Esophagus muscularis mucosa (tissue), 4 donors: ENCODE measurements at regions not wholly inside any gene's neighbourhood (a gene's known extent, or its start where the extent isn't known, plus 50 kb on each side); places are given as distances from the start of the nearest gene placed in this dataset.

Experiments
- DNase-seq: peaks from one replicate; pipeline ENCODE4 v3.0.0-alpha.2; 2017; ENCODE audit errors: extremely low spot score
- H3K27ac ChIP-seq, 4 donors: fragments of 200-600 bp; sonication (generic); replicated peaks in 1 of 4; 1 replicate in 3 of 4; 2 replicates in 1 of 4; pipeline ENCODE4 v1.5.1; 2016 to 2019; ENCODE audit warnings: mild to moderate bottlenecking in 1 of 4
- H3K27me3 ChIP-seq, 4 donors: fragments of 200-600 bp; sonication (generic); one replicate each; pipeline versions ENCODE4 v1.5.1 to v1.6.0; 2016 to 2019
- H3K36me3 ChIP-seq, 4 donors: fragments of 200-600 bp; sonication (generic); one replicate each; pipeline ENCODE4 v1.5.1; 2016 to 2019
- H3K4me1 ChIP-seq, 4 donors: fragments of 200-600 bp; sonication (generic); one replicate each; pipeline ENCODE4 v1.5.1; 2016 to 2019
- H3K4me3 ChIP-seq, 4 donors: fragments of 200-600 bp; sonication (generic); 1 replicate in 2 of 4; 2 replicates in 2 of 4; pipeline ENCODE4 v1.5.1; 2016 to 2019; ENCODE audit warnings: mild to moderate bottlenecking in 4 of 4, moderate library complexity in 1 of 4
- H3K9me3 ChIP-seq, 4 donors: fragments of 200-600 bp; sonication (generic); 1 replicate in 3 of 4; 2 replicates in 1 of 4; pipeline ENCODE4 v1.5.1; 2016 to 2019
- CTCF ChIP-seq, 3 experiments: fragments of 200-600 bp in 2 of 3; fragments of 450-650 bp in 1 of 3; sonication (generic) in 2 of 3; IDR thresholded peaks; one replicate each; pipeline ENCODE4 v1.5.1; 2017 to 2019; ENCODE audit warnings: antibody characterized with exemption in 3 of 3, mild to moderate bottlenecking in 2 of 3, moderate library complexity in 1 of 3
- EP300 ChIP-seq: sonication (generic); formaldehyde crosslinking; IDR thresholded peaks from one replicate; pipeline ENCODE4 v1.6.1; 2017; ENCODE audit warnings: antibody characterized with exemption
- POLR2A ChIP-seq: fragments of 450-650 bp; IDR thresholded peaks from one replicate; pipeline ENCODE4 v1.6.1; 2017; ENCODE audit warnings: antibody characterized with exemption, moderate library complexity, mild to moderate bottlenecking, low read depth
- POLR2AphosphoS5 ChIP-seq, 2 donors: sonication (generic); formaldehyde crosslinking; IDR thresholded peaks; one replicate each; pipeline ENCODE4 v1.6.1; 2017; ENCODE audit warnings: antibody characterized with exemption in 2 of 2
- WGBS: methylation state at CpG from one replicate; pipeline ENCODE4 v1.1.5; 2018; 5-methylcytosine and 5-hydroxymethylcytosine counted together
- intact Hi-C: fragments of 100-400 bp; cut with DNase I; formaldehyde crosslinking; loops from one replicate; pipeline ENCODE4 v1.15.1; 2023

GRCh38 chr3:176510097-176510496 lies 687.2 kb downstream of the TBL1XR1 start:
- intact Hi-C loops = loop anchor here (5.0 kb wide), 2 partner anchors 427 to 1877 kb away; no protein-coding TSS in a partner anchor
- H3K36me3 ChIP-seq = no peaks in the 10 kb centered on the region
- no peak overlapping the region for H3K4me3 ChIP-seq
- DNase-seq = no peak
- peaks cover 0 to 20% (median 19%) of the 10 kb centered on the region in 4 donors for H3K9me3 ChIP-seq
- no peak overlapping the region for H3K27ac ChIP-seq
- H3K4me1 ChIP-seq = no peaks in the 10 kb centered on the region
- no peak for TF ChIP-seq EP300
- no peak for TF ChIP-seq POLR2A
- TF ChIP-seq CTCF (IDR thresholded peaks at IDR 0.05) = no peak
- no peak for TF ChIP-seq POLR2AphosphoS5 (IDR thresholded peaks at IDR 0.05)
- no peaks in the 10 kb centered on the region for H3K27me3 ChIP-seq
- WGBS = 93% methylated on average over 4 of the region's 4 CpGs

GRCh38 chr3:176505878-176506621 lies 691.2 kb downstream of the TBL1XR1 start:
- Histone ChIP-seq H3K4me3 (no peak overlapping the region), H3K27me3 (no peaks in the 10 kb centered on the region), H3K36me3 (no peaks in the 10 kb centered on the region), H3K27ac (no peak overlapping the region), H3K9me3 (no peaks in the 10 kb centered on the region), H3K4me1 (no peaks in the 10 kb centered on the region)
- TF ChIP-seq CTCF (IDR thresholded peaks at IDR 0.05) (no peak), EP300 (no peak), POLR2AphosphoS5 (IDR thresholded peaks at IDR 0.05) (no peak), POLR2A (no peak)
- WGBS = 84% methylated on average over 9 of the region's 9 CpGs
- DNase-seq = no peak
- intact Hi-C loops = no loop called here

GRCh38 chr3:176491084-176491483 lies 706.2 kb downstream of the TBL1XR1 start:
- H3K4me1 ChIP-seq = no peaks in the 10 kb centered on the region
- H3K9me3 ChIP-seq = no peaks in the 10 kb centered on the region
- no peak overlapping the region for H3K27ac ChIP-seq
- 88% methylated on average over 3 of the region's 3 CpGs for WGBS
- no peak for TF ChIP-seq POLR2AphosphoS5 (IDR thresholded peaks at IDR 0.05)
- no peak for TF ChIP-seq EP300
- no peaks in the 10 kb centered on the region for H3K27me3 ChIP-seq
- no peaks in the 10 kb centered on the region for H3K36me3 ChIP-seq
- H3K4me3 ChIP-seq = no peak overlapping the region
- DNase-seq = no peak
- intact Hi-C loops = no loop called here

- intact Hi-C loops = no loop called here
- WGBS = 87% methylated on average over 2 of the region's 2 CpGs
Measured at GRCh38 chr3:176490357-176490756, 706.9 kb downstream of the TBL1XR1 start.

GRCh38 chr3:176479248-176479647 lies 718.0 kb downstream of the TBL1XR1 start:
- Histone ChIP-seq H3K27ac (no peak overlapping the region), H3K36me3 (no peaks in the 10 kb centered on the region), H3K27me3 (no peaks in the 10 kb centered on the region), H3K4me3 (no peak overlapping the region), H3K9me3 (peaks cover 0 to 7% (median 1%) of the 10 kb centered on the region in 4 donors), H3K4me1 (no peaks in the 10 kb centered on the region)
- DNase-seq = no peak
- WGBS = 83% methylated on average over 6 of the region's 6 CpGs
- intact Hi-C loops = no loop called here
- no peak for TF ChIP-seq POLR2AphosphoS5 (IDR thresholded peaks at IDR 0.05)
- no peak for TF ChIP-seq EP300
- TF ChIP-seq CTCF (IDR thresholded peaks at IDR 0.05) = no peak
- TF ChIP-seq POLR2A = no peak

More at GRCh38 chr3:176490357-176490756, 706.9 kb downstream of the TBL1XR1 start:
- no peak overlapping the region for H3K27ac ChIP-seq
- no peak overlapping the region for H3K4me3 ChIP-seq
- no peaks in the 10 kb centered on the region for H3K4me1 ChIP-seq
- no peaks in the 10 kb centered on the region for H3K36me3 ChIP-seq
- TF ChIP-seq POLR2A (no peak), POLR2AphosphoS5 (IDR thresholded peaks at IDR 0.05) (no peak), EP300 (no peak), CTCF (IDR thresholded peaks at IDR 0.05) (no peak)
- no peak for DNase-seq
- H3K27me3 ChIP-seq = no peaks in the 10 kb centered on the region
- H3K9me3 ChIP-seq = no peaks in the 10 kb centered on the region
